ENCODE measurements at regions not wholly inside any gene's neighbourhood (a gene's known extent, or its start where the extent isn't known, plus 50 kb on each side); places are given as distances from the start of the nearest gene placed in this dataset.
"Not testable (repeated sequence)": the region's sequence is repeated elsewhere in the genome, so short reads cannot be mapped to it uniquely, and the experiment has no call there.

DNA sequence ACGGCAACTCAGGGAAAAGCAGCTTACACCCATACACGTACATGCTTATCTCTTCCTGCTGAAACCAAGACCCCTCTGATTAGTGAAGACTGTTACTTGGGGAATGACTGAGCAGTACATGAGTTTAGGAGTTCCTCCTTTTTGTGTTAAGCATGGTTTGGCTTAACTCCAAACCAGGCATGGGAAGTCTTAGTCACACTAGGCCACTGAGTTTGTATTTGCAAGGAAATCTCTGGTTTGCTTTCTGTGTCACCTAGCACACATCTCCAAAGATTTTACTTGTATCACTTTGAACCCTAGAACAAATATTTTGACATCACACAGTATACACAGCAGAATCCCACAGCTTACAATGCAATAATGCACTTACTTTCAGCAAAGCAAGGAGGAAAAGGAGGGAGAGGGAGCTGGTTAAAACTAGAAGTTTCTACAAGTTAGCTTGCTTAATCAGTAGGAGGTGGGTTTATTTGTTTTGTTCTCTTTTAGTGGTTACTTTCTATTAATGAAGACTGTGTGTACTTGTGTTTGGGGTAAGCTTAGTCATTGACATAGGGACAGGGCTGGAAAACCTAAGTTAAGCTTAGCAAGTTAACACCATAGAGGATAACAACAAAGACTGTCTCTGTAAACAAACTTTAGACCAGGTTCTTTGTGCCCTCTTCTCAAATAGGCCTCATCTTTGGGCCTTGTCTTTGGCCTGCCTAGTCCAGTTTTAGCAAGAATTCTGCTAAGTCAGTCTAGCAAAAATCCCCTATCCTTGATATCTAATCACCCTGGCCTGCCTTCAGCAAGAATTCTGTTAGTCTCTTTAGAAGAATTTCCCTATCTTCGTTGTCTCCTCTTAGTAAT, 219.4 kb downstream of the MREG start:
- DNase-seq (ENCODE audit: low read depth), result no peak
- no peak overlapping the region for H3K4me3 ChIP-seq (ENCODE audit: low read depth, low read length)
- TF ChIP-seq, protein P1, sequence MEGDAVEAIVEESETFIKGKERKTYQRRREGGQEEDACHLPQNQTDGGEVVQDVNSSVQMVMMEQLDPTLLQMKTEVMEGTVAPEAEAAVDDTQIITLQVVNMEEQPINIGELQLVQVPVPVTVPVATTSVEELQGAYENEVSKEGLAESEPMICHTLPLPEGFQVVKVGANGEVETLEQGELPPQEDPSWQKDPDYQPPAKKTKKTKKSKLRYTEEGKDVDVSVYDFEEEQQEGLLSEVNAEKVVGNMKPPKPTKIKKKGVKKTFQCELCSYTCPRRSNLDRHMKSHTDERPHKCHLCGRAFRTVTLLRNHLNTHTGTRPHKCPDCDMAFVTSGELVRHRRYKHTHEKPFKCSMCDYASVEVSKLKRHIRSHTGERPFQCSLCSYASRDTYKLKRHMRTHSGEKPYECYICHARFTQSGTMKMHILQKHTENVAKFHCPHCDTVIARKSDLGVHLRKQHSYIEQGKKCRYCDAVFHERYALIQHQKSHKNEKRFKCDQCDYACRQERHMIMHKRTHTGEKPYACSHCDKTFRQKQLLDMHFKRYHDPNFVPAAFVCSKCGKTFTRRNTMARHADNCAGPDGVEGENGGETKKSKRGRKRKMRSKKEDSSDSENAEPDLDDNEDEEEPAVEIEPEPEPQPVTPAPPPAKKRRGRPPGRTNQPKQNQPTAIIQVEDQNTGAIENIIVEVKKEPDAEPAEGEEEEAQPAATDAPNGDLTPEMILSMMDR (IDR thresholded peaks at IDR 0.05; ENCODE audit: control insufficient read depth, extremely low read depth, insufficient read depth), result no peak

DNA sequence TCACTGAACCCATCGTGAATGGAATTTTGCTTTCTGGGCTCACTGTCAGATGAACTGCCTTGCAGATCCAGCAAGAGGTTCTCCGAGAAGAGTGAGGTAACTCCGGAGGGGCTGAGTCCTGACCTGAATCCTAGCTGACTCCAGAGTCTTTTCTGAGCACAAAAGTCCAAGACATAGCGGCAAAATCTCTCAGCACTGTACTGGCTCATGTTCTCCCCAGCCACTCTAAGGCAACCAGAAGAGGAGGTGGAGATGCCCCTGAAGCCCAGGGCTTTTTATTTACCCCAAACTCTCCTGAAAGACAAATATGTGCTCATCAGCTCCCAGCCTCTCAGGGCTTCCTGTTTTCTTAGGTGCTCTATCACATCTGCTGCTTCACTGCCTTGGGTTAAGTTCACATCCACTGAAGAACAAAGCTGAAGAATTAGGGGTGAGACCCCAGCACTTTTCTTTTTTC, 221.8 kb downstream of the MREG start:
- TF ChIP-seq, protein P1 (IDR thresholded peaks at IDR 0.05; ENCODE audit: control insufficient read depth, extremely low read depth, insufficient read depth), result no peak
- H3K4me3 ChIP-seq (ENCODE audit: low read depth, low read length), result no peak overlapping the region
- DNase-seq (ENCODE audit: low read depth), result no peak

DNA sequence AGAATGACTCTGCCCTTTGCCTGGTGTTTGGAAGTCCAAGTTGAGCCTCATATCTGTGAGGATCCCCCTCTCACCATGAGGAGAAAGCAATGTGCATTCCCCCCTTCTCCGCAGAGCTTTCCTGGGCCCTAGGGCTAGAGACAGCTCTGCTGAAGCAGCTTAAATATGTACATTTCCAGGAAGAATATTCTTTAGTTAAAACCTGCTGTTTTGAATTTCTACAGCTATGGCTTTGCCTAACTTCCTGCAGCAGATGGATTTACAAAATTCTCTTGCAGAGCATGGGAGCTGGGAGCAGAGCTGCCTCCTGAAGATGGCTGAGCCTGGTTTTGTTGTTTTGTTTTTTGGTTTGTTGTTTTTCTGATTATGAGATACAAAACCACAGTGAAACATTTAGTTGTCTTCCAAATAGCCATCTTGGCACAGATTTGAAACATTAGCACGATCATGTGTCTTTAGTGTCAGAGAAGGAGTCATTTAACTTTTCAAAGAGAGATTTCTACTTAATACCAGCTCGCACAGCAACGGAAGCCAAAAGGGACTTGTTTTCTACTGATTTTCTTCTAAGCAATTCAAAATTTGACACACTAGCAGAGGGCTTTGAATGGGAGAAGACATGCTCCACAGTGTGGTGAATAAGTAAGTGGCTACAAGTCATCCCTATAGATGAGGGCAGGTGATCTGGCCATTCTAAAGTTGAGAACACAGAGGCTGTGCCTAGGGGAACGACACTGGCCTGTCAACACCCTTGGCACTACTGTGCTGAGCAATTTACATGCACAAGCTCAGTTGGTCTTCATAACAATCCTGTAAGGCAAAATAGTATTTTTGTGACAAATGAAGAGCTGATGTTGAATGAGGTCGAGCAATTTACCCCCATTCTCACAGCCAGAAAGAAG, 222.6 kb downstream of the MREG start:
- TF ChIP-seq, protein P1 (IDR thresholded peaks at IDR 0.05; ENCODE audit: control insufficient read depth, extremely low read depth, insufficient read depth), result no peak
- no peak for DNase-seq (ENCODE audit: low read depth)
- no peak overlapping the region for H3K4me3 ChIP-seq (ENCODE audit: low read depth, low read length)

DNA sequence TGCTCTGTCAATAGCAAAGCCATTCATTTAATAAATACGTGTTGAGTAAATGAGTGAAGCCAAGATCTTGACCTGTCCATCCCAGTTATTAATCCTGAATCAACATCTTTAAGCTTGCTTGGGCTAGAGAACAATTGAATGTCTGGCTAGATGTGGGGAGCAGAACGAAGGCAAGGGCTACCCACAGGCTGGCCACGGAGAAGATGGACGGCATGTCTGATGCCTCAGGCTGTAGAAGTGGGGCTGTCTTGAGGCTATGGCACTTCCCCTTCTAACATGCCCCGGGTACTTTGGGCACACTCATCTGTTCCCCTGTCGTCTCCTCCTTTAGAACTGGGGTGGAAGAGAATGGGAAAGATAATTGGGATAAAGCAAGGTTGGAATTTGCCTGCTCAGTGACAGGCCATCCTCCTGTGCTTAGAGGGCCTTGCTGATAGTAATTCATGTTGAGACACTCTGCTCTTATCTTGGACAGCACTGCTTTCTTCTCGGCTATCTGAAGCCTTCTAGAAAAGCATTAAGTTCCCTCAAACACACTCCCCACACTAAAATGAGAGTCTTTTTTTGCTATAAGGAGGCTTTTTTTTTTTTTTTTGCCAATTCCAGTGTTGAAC, 225.7 kb downstream of the MREG start:
- DNase-seq (ENCODE audit: low read depth), result no peak
- TF ChIP-seq, protein P1 (IDR thresholded peaks at IDR 0.05; ENCODE audit: control insufficient read depth, extremely low read depth, insufficient read depth), result no peak
- no peak overlapping the region for H3K4me3 ChIP-seq (ENCODE audit: low read depth, low read length)

DNA sequence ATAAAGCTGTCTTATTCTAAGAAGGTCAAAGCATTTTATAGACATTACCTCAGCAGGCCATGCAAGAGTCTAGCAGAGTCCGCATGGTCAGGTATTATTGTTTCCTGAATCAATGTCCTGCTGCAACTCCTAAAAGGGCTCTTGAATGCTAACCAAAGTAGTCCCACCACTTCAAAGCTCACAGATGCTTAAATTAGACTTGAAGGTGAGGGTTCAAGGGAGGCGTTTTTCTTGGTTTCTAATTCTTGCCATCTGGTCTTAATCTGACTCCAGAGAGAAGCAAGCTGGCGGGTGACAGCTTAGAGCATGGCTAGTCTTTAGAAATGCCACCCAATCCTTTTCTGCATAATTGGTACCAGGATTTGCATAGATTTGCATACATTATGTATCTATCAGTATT, 226.3 kb downstream of the MREG start:
- H3K4me3 ChIP-seq (ENCODE audit: low read depth, low read length), result no peak overlapping the region
- DNase-seq (ENCODE audit: low read depth), result no peak
- TF ChIP-seq, protein P1 (IDR thresholded peaks at IDR 0.05; ENCODE audit: control insufficient read depth, extremely low read depth, insufficient read depth), result no peak

DNA sequence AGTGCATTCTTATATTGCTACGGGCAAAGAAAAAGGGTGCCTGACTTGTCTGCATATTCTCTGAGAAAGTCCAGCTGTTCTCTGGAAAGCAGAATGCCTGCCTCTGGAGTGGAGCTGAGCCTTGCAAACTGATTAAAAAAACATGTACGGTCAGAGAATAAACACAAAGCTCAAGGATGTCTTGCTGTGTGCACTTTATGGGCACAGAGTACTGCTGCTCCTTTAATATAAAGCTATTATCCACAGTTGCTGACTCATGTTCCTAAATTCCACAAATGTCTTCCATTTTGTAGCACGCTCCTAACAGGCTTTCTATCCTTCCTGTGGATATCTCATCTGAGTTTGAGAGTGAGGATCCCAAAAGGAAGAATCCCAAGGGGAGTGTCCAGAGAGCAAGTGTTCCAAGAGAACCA, 229.0 kb downstream of the MREG start:
- no peak overlapping the region for H3K4me3 ChIP-seq (ENCODE audit: low read depth, low read length)
- no peak for DNase-seq (ENCODE audit: low read depth)
- TF ChIP-seq, protein P1 (IDR thresholded peaks at IDR 0.05; ENCODE audit: control insufficient read depth, extremely low read depth, insufficient read depth), result no peak

DNA sequence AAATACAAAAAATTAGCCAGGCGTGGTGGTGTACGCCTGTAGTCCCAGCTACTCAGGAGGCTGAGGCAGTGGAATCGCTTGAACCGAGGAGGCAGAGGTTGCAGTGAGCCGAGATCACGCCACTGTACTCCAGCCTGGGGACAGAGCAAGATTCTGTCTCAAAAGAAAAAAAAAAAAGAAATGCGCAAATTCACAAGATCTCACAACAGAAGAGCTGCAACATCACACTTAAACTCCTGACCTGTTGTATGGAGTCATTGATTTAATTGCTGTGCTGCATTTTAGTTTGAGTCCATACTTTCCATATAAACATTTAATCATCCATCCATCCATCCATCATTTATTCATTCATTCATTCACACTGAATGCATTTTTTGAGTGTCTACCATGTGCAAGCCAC, 229.7 kb downstream of the MREG start:
- not testable (repeated sequence) for DNase-seq (ENCODE audit: low read depth); H3K4me3 ChIP-seq (ENCODE audit: low read depth, low read length)
